ENCODE measurements at regions not wholly inside any gene's neighbourhood (a gene's known extent, or its start where the extent isn't known, plus 50 kb on each side); places are given as distances from the start of the nearest gene placed in this dataset.

DNA sequence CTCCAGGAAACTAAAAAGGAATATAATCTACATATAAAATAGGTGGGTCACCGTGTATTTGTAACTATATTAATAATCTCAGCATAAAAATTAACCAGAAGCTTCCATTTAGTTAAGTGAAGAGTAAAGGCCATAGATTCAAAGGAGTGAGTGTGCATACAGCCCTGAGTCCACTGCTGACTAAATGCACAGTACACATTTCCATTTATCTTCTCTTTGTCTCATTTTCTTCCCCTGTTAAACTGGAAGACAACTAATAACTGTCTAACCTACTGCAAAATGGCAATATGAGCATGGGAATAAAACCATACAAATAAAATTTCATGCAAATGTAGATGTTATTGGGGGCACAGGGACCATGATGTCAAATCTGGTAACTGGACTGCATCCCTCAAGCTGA lies 59.9 kb upstream of the DAB2 start:
- no peaks in the 10 kb centered on the region for H3K27me3 Mint-ChIP-seq (ENCODE audit: low read depth)
- H3K9ac ChIP-seq (ENCODE audit: extremely low read depth, insufficient read length, low read length), result no peak overlapping the region
- H3K23me2 ChIP-seq (ENCODE audit: insufficient read length, low read depth, low read length, poor library complexity, severe bottlenecking), result no peaks in the 10 kb centered on the region
- TF ChIP-seq, protein P1, sequence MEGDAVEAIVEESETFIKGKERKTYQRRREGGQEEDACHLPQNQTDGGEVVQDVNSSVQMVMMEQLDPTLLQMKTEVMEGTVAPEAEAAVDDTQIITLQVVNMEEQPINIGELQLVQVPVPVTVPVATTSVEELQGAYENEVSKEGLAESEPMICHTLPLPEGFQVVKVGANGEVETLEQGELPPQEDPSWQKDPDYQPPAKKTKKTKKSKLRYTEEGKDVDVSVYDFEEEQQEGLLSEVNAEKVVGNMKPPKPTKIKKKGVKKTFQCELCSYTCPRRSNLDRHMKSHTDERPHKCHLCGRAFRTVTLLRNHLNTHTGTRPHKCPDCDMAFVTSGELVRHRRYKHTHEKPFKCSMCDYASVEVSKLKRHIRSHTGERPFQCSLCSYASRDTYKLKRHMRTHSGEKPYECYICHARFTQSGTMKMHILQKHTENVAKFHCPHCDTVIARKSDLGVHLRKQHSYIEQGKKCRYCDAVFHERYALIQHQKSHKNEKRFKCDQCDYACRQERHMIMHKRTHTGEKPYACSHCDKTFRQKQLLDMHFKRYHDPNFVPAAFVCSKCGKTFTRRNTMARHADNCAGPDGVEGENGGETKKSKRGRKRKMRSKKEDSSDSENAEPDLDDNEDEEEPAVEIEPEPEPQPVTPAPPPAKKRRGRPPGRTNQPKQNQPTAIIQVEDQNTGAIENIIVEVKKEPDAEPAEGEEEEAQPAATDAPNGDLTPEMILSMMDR (conservative IDR thresholded peaks at IDR 0.05), result no peak
- peaks cover 0 to 1% of the 10 kb centered on the region in 2 experiments; a peak in 4 of 5 replicates for H3K9me3 Mint-ChIP-seq
- WGBS (ENCODE audit: extremely low coverage, insufficient read length, low lambda C conversion rate), result no CpG with 5 or more reads among the region's 1 CpG
- no peak overlapping the region for H2BK15ac ChIP-seq (ENCODE audit: low read depth, low read length)
- no peak overlapping the region for H4K91ac ChIP-seq (ENCODE audit: insufficient read length, low read depth, low read length)
- no peak overlapping the region for H3K4ac ChIP-seq (ENCODE audit: low read depth, low read length)
- H3K27me3 ChIP-seq (ENCODE audit: insufficient read depth, low read length), result no peaks in the 10 kb centered on the region
- H3K36me3 Mint-ChIP-seq (ENCODE audit: insufficient read depth in 1 of 3, low read depth in 3 of 3), result 0 out of 7 replicates have a peak, but pooled peaks cover 0 to under 1% (median 0%) of the 10 kb centered on the region in 3 experiments
- H3K4me2 ChIP-seq (ENCODE audit: insufficient read depth, insufficient read length, low read length), result no peak overlapping the region
- H3K4me1 Mint-ChIP-seq, result peaks cover 4% of the 10 kb centered on the region in 2 experiments; a peak in 3 of 4 replicates
- H4K8ac ChIP-seq (replicated peaks; ENCODE audit: insufficient read length, low read depth, low read length), result no peak overlapping the region
- no peak overlapping the region for H3K27ac ChIP-seq (ENCODE audit: insufficient read length, low read depth, low read length)
- H2BK12ac ChIP-seq (ENCODE audit: insufficient read length, low read depth, low read length), result no peak overlapping the region
- no peak overlapping the region for H2BK20ac ChIP-seq (ENCODE audit: low read depth, low read length, poor library complexity, severe bottlenecking)
- H3K4me1 ChIP-seq (ENCODE audit: insufficient read depth, low read length), result no peaks in the 10 kb centered on the region
- no peak overlapping the region for H2BK5ac ChIP-seq (ENCODE audit: insufficient read length, low read length)
- no peaks in the 10 kb centered on the region for H3K79me2 ChIP-seq (ENCODE audit: insufficient read depth, low read length)
- H3K4me3 Mint-ChIP-seq, result no peak overlapping the region
- no peaks in the 10 kb centered on the region for H3K79me1 ChIP-seq (ENCODE audit: insufficient read depth, low read depth, low read length, poor library complexity, severe bottlenecking)
- no peak for DNase-seq
- H3K23ac ChIP-seq (ENCODE audit: insufficient read length, low read depth, low read length), result no peak overlapping the region
- H3T11ph ChIP-seq (ENCODE audit: low read length), result no peak overlapping the region
- H4K20me1 ChIP-seq (ENCODE audit: control insufficient read depth, insufficient read depth, insufficient read length), result no peaks in the 10 kb centered on the region
- H4K5ac ChIP-seq (ENCODE audit: insufficient read length, low read depth, low read length), result no peak overlapping the region
- H3K56ac ChIP-seq (ENCODE audit: insufficient read length, low read depth, low read length), result no peak overlapping the region
- no peak overlapping the region for H3K14ac ChIP-seq (ENCODE audit: insufficient read depth, low read length)
- H2AK5ac ChIP-seq (ENCODE audit: insufficient read length, low read length), result no peak overlapping the region
- no peak overlapping the region for H2AFZ ChIP-seq (ENCODE audit: low read length)
- no peak overlapping the region for H2BK120ac ChIP-seq (ENCODE audit: low read depth, low read length, poor library complexity, severe bottlenecking)
- H3K27ac Mint-ChIP-seq, result no peak overlapping the region
- no peaks in the 10 kb centered on the region for H3K9me3 ChIP-seq (ENCODE audit: control insufficient read depth, low read depth, low read length)
- H3K18ac ChIP-seq (ENCODE audit: insufficient read length, low read depth, low read length), result no peak overlapping the region

Measured in H9 (cell line).